Stimulated activated CD4-positive, alpha-beta T cell treated with anti-CD3 and anti-CD28 coated beads, Interleukin-15, amount 100 ng/mL, for 24 hours (primary cell): ENCODE measurements at regions not wholly inside any gene's neighbourhood (a gene's known extent, or its start where the extent isn't known, plus 50 kb on each side); places are given as distances from the start of the nearest gene placed in this dataset.
"Not testable (repeated sequence)": the region's sequence is repeated elsewhere in the genome, so short reads cannot be mapped to it uniquely, and the experiment has no call there.

Experiments
- DNase-seq: peaks from one replicate; pipeline ENCODE4 v3.0.0-alpha.2; 2020

DNA sequence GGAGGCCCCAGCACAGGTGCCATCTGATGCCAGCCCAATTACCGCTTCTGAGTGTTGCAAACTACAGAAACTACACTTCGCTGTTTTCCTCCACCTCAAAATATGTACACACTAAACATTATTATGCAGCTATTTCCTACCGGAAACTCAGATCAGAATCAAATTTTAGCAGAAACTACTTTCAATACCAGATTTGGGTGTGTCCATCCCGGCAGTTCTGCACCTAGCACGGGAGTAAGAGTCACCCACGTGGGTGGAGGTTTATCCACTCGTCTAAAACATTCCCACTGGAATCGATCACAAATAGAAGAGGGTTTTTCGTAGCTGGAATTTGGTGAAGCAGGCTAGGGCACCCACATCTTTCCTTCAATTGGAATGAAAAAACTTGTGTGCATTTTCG, 214.4 kb upstream of the PRKCQ start:
- no peak for DNase-seq

DNA sequence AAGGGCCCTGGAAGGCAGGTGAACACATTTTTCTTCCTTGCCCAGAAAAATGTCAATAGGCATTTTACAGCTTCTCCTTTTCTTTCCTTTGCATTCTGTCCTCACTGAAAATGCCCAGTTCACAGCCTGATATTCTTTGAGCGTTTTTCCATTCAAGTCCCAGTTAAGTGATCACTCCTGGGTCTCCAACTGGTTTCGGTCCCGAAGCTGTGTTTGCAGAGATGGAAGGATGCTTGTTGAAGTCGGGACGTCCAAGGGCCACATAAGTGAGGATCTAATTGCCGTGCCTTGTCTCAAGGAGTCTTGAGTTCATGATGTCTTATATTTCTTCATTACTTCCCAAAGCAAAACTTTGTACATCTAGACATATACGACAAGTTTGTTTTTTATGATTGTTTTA, 208.7 kb upstream of the PRKCQ start:
- no peak for DNase-seq

DNA sequence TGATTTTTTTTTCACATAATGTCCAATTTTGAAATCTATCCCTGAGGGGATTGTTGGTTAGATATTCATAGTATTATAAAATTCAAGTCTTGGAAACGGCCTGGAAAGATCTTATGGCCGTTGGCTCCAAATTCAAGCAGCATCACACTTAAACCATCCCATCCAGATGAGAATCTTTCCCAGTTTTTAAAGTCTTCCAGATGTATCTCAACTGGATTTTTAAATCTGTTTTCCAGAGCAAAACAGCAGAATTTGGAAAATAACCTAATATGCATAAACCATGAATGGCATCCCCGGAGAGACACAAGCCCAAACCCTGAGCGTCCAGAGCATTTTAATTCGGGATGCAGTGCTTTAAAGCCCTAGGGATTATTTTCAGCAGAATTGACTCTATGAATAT, 208.2 kb upstream of the PRKCQ start:
- DNase-seq: no peak

DNA sequence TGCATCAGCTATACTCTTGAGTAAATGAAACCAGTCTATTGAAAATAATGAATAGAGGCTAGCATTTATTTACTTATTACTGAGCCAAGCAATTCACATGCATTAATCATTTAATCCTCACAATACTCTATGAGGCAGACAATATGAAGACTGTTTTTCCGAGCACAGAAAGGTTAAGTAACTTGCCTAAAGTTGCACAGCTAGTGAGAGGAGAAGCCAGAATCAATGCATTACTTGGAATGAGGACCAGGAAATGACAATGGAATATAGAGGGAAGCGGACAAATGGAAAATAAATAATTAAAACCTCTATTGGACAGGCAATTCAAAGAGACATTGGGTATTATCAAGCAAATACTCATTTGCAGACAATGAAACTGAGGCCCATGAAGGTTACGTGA, 207.6 kb upstream of the PRKCQ start:
- DNase-seq: no peak

DNA sequence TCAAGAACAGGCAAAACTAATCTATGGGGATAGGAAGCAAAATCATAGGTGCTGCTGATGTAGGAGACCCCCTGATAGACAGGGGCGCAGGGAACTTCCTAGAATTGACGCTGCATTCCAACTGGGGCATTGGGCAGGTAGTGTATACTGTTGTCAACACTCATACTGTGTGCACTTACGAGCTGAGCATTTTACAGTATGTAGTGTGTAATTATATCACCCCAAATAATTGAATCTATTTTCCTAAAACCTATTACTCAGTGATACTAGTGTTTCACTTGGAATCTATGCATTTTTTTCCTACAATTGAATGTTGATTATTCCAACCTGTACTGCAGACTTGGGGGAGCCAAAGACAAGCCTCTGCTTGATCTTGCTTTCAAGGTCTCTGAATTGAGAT, 207.0 kb upstream of the PRKCQ start:
- no peak for DNase-seq

DNA sequence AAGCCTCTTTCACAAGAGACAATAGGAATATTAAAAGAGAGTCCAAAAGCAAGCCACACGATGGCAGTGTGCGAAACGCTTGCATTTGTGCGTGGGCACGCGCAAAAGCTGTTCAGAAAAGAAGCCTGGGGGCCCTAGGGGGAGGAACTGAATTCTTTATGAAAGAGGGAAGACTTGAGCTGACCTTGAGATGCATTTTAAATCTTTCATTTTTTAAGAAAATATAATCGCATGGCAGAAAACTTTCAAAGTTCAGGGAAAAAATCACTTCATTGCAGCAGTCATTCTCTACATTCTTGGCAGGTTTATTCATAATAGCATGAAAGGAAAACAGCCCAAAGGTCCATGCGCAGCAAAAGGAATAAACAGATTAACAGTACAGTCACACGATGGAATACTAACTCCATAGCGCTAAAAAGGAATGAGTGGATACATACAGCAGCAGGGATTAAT, 206.5 kb upstream of the PRKCQ start:
- no peak for DNase-seq

DNA sequence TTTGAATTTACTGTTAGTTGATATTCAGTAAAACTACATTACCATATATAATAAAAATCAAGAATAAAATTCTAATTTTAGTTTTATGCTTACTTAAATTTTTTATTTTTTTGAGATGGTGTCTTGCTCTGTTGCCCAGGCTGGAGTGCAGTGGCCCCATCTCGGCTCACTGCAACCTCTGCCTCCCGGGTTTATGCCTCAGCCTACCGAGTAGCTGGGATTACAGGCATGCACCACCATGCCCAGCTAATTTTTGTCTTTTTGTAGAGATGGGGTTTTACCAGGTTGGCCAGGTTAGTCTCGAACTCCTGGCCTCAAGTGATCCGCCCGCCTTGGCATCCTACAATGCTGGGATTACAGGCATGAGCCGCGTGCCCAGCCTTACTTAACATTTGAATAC, 204.4 kb upstream of the PRKCQ start:
- not testable (repeated sequence) for DNase-seq

DNA sequence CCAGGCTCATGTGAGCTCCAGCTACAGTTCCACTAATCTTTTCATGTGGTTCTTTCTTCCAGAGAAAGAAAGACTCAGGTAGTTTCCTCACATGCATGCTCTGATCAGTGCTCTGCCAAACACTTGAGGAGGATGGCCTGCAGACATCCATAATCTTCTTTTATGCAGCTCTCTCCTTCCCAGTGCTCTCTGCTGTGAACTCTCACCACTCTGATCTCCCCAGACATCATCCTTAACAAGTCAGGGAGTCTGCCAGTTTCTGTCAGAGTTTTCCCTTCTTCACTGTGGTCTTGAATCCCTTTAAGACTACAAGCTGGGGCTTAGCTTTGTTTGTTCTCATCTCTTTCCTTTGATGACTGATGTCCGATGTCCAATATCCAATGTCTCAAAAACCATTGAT, 203.4 kb upstream of the PRKCQ start:
- DNase-seq: no peak

DNA sequence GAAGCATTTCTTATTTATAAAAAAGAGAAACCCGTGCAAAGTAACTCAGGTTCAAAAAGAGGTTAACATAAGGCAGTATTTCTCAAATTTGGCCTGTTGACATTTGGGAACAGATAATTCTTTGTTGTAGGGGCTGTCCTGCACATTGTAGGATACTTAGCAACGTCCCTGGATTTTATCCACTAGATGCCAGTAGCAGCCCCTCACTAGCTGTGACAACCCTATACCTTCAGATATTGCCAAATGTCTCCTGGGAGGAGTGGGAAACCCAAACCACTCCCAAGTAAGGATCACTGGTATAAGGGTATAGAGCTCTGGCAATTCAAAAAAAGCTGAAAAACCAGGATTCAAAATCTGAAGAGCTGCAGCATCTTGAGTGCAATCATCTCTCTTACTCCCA, 202.3 kb upstream of the PRKCQ start:
- no peak for DNase-seq

DNA sequence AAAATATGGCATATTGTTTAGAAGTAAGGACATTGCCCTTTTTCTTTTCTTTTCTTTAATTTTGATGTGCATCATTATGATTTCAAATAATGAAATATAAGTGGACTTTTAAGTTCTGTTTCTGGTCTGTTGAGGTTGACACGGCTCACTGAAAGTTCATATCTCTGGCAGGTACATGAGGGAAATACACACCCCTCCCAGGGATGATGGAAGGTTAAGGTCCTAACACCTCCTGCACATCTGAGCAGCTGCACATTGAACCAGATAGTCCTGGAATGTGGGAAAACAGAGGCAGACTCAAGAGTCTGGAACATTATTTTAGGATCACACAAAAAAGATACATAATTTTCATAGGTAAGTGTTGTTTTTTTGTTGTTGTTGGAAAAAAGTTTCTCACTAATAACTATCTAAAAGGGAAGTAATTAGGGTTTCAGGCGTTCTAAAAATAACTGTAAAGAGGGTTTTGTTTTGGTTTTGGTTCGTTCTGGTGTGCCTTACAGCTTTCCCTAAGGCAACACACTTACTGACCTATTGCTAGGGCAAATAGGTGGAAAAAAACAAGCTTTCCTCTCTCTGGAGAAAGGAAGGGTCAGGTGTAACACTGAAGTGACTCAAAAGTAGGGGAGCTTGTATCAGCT, 201.2 kb upstream of the PRKCQ start:
- no peak for DNase-seq

DNA sequence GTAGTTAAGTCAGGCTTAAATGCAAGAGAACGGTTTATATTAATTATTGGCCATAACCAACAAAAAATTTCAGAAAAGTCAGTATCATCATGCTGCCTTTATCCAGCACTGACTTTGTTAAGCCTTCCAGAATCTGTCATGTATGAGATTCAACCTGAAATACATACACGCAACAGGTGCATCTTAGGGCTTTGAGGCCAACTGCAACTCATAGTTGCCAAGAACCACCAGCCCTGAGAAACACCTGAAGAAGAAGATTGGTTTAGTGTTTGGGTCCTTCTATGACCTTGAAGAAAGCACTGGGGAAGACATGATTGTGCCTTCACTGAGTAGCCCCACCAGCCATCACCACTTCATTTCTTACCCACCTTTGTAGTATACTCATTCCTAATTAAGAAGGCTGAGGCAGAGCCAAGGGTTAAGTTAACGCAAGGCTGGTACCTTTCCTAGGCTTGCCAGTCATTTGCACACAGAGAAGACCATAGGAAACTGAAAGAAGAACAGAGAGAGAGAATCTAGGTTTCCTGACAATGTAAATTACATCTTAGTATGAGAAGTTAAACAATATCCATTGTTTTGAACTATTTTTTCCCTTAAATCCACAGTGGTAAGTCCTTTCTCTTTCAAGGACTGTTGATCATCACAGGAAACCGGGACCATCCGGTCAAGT, 200.1 kb upstream of the PRKCQ start:
- DNase-seq: no peak

DNA sequence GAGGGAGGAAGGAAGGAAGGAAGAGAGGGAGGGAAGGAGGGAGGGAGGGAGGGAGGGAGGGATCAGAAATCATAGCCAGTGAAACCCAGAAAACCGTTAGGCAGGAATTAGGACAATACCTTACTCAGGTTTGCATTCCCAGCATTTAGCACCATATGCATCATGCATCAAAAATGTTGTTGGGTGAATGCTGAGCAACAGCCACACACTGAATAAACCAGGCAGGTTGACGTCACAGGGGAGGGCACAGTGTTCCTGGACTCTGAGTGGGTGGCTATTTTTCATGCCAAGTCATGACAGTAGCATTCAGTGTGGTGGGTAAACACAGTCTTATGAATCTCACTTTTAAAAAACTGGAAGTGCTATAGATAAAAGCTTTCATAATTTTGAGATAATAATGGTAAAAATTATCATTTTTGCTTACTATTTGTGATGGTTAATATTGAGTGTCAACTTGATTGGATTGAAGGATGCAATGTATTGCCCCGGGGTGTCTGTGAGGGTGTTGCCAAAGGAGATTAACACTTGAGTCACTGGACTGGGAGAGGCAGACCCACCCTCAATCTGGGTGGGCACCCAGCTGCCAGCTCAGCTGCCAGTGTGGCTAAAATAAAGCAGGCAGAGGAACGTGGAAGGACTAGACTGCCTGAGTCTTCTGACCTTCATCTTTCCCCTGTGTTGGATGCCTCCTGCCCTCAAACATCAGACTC, 199.1 kb upstream of the PRKCQ start:
- DNase-seq: no peak

DNA sequence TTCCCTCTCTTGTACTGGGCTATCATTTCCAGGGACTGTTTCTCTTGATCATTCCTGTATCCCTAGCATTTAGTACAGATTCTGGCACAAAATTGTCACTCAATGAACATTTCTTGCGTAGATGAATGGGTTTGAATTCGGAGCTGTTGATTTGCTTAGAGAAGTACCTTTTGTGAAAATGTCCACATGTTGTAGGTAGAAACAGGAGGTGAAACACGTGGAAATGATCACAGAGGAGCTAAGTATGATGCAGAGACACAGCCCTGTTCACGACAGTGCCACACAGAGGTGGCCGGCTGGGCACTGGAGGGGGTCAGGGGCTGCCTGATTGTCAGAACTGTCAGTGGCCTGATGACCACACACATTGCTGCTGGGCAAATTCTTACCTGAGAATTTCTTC, 196.1 kb upstream of the PRKCQ start:
- DNase-seq: no peak

DNA sequence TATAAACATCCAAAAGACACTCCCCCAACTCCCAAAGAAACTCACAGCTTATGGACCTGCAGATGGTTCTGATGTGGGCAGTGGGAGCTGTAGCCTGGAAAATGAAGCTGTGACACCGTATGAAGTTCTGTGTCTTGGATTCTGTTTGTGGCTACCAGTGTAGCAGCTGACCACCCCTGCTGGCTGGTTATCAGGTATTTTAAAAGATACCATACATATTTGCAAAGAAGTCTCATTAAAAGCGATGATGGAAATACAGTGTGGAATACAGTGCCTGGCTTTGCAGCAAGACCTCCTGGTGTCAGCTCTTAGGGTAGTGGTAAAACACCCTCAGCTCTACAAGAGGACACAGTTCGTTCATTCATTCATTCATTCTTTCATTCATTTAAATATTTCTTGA, 194.3 kb upstream of the PRKCQ start:
- DNase-seq: no peak

DNA sequence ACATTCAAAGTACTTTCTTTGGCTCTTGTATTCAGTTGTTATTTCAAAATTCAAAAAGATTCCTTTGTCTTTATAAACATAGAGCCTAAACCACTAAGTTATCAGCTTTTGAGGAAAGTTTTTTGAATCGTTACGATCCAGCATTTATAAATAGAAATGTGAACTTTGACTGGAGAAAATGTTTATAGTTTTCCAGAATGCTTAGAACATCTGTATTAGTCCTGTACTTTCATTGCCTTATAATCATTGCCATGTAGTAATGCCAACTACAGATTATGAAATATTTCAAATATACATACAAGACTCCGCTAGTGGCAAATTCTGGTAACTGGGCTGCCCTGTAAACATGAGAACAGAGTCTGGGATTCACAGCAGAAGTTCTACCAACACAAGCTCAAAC, 191.3 kb upstream of the PRKCQ start:
- DNase-seq: no peak

DNA sequence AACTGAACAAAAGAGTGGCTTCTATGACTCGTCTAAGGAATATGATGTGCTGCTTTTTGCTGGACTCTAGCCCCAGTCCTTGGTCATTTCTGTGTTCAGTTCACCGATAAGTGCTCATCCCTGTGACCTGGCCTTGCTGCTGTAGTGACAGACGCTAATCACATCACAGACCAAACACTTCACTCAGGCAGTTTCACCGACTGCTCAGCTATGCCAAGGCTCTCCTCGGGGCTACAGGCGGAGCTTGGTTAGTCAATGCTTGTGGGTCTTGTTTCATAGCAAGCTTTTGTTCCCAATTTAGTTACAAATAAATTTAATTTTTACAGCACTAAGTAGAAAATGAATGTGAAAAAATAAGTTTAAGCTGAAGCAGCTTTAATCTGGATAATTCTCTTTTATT, 190.8 kb upstream of the PRKCQ start:
- DNase-seq: no peak

DNA sequence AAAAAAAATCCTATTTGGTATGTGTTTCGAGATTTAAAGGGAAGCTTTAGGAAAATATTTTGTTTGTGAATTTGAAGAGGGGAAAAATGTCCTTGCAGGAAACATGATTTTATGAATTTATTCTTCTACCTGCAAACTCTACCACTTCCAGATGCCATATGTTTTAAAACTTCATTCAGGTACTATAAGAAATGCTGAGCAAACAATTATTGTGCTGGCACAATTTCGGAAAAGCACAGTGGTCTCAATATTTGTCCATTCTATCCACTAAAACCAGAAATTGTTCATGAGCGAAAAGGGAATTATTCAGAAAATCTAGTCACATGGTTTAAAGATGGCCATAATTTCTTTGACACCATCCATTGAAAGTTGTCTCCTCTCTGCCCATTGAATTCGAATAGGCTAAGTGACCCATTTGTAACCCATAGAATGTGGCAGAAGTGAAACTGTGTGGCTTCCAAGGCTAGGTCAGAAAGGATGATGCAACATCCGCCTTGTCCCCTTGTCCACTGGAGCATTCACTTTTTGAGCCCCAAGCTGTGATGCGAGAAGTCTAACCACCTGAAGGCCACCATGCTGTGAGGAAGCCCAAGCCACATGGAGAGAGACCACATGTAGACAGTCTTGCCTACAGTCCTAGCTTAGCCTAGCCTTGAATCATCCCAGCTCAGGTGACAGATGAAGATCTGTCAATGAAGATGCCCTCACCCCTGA, 189.8 kb upstream of the PRKCQ start:
- no peak for DNase-seq

DNA sequence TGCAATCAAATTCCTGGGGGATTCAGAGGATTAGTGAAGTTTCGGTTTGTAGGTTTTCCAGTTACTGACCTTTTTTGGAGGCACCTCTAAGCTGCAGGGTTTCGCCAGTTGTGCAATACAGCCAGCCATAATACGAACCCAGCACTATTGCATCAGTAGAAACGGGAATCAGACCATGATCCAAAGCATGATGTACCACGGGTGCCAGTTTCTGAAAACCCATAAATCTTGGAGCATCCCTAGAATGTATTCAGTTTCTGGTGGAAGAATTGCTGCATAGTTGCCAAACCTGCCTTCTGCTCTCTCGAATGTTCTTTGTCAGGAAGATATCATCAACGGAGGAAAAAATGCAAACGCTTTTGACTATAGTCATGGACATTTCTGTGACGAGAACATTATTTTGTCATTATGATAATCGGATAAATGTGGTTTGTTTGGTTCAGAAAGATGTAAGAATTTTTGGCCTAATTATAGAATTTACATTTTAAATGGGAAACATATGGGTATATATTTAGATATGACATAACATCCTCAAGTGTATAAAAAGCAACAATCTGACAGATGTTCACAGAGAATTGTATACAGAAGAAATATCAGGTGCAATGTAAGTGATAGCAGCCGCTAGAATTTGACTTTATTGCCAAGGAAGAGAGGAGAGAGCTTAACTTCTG, 186.2 kb upstream of the PRKCQ start:
- no peak for DNase-seq

DNA sequence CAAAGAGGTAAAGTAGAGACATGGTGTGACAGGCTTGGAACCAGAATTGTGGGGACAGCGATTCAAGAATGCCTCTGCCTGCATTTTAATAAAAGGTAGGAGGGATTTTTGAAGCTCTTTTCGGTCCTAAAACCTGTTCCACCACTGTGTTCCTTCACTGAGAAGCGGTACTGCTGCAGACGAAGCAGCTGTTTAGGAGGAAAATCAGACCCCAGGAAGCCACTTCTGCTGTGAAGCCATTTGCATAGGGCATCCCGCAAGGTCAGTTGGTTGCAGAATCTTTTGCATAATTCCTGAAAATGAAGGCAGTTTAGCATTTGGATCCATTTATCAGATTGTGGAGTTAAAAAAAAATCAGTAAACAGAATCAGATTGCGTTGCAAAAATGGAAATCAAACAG, 183.3 kb upstream of the PRKCQ start:
- DNase-seq: no peak

DNA sequence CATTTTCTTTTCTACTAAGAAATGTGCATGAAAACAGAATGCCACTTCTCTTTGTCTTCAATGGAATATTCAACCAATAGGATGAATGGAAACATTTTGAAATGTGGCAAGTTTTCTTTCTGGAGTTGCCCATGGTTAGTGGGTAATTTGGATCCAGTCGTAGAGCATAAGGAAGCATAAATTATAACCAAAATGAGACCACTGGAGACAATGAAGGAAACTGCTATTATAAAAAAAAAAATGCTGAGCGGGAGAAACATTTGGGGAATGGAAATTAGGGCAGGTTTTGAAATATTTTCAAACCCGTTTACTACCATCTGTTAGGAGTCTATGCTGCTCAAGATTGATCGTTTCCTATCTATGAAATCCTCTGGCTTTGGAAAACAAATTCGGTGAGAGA, 182.9 kb upstream of the PRKCQ start:
- no peak for DNase-seq

DNA sequence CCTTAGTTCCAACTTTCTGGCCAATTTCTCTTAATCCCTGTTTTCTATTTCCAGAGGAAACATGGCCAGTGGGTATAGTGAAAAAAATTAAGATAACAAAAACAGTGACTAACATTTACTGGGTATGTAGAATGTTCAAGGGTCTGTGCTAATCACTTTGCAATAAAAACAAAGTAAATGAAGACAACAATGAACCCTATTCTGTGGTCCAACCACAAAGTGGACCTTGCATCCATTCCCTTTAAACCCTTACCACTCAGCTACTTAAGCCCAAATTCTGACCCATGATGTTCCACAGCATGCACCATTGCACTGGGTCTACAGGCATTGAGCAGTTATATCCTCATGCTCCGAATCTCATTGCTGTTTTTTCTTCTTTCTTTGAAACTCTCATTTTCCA, 179.9 kb upstream of the PRKCQ start:
- no peak for DNase-seq

DNA sequence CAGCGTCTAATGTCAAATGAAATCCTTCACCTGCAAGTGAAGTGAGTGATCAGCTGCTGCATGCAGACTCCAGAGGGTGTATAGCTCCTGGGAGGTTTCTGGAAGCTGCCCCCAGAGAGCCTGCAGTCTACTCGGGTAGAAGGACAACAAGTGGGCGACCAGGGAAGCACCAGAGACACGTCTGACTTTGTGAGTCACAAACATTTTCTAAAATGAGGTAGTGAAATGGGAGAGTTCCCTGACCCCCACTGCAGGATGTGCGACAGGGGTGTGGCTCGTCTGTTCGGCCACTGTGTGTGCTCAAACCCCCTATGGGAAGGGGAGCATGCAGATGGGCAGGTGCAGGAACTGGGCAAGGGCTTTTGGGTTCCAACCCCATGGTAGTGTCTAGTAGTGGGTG, 177.1 kb upstream of the PRKCQ start:
- no peak for DNase-seq

DNA sequence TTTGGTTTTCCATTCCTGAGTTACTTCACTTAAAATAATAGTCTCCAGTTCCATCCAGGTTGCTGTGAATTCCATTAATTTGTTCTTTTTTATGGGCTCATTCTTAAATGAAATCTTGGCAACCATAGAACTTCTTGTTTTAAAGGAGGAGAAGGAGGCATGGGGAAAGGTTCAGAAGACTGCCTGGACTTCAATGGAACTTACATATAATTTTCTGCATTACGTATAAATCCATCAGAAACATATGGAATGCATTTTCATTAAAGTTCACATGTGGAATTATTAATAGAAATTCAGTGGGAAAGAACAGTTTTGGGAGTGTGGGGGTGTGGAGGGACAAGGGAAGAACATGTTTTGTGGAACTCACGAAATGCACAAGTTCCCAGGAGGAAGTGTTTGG, 176.6 kb upstream of the PRKCQ start:
- no peak for DNase-seq
